GM23248 (cell line): ENCODE measurements at regions not wholly inside any gene's neighbourhood (a gene's known extent, or its start where the extent isn't known, plus 50 kb on each side); places are given as distances from the start of the nearest gene placed in this dataset.

Experiments
- DNase-seq: peaks from one replicate; pipeline ENCODE4 v3.0.0-alpha.2; 2015
- H2AFZ ChIP-seq: fragments of 200-600 bp; sonication (generic); 2 replicates; pipeline ENCODE4 v1.6.1; 2016; ENCODE audit warnings: antibody characterized with exemption
- H3F3A ChIP-seq: fragments of 200-600 bp; sonication (generic); 2 replicates; pipeline ENCODE4 v1.6.1; 2016; ENCODE audit warnings: mild to moderate bottlenecking, antibody characterized with exemption, mixed run types; ENCODE audit not compliant: insufficient read depth
- H3K27ac ChIP-seq: fragments of 200-600 bp; sonication (generic); 2 replicates; pipeline ENCODE4 v1.5.1; 2016; ENCODE audit warnings: mild to moderate bottlenecking
- H3K27me3 ChIP-seq: fragments of 200-600 bp; sonication (generic); replicated peaks from 2 replicates; pipeline ENCODE4 v1.6.1; 2016; ENCODE audit warnings: mild to moderate bottlenecking; ENCODE audit not compliant: insufficient read depth
- H3K36me3 ChIP-seq: fragments of 200-600 bp; sonication (generic); 2 replicates; pipeline ENCODE4 v1.6.1; 2016; ENCODE audit warnings: low read depth, mild to moderate bottlenecking
- H3K4me1 ChIP-seq: fragments of 200-600 bp; sonication (generic); 2 replicates; pipeline ENCODE4 v1.6.1; 2016; ENCODE audit warnings: mild to moderate bottlenecking; ENCODE audit not compliant: insufficient read depth
- H3K4me2 ChIP-seq: fragments of 200-600 bp; sonication (generic); one replicate; pipeline ENCODE4 v1.6.1; 2016; ENCODE audit warnings: mild to moderate bottlenecking; ENCODE audit not compliant: unreplicated experiment
- H3K4me3 ChIP-seq: fragments of 200-600 bp; sonication (generic); 2 replicates; pipeline ENCODE4 v1.5.1; 2016; ENCODE audit warnings: mild to moderate bottlenecking
- H3K79me2 ChIP-seq: fragments of 200-600 bp; sonication (generic); 2 replicates; pipeline ENCODE4 v1.6.1; 2016; ENCODE audit warnings: mild to moderate bottlenecking; ENCODE audit not compliant: insufficient read depth
- H3K9ac ChIP-seq: fragments of 200-600 bp; sonication (generic); 2 replicates; pipeline ENCODE4 v1.6.1; 2016; ENCODE audit warnings: mild to moderate bottlenecking
- H3K9me2 ChIP-seq: fragments of 200-600 bp; sonication (generic); 2 replicates; pipeline ENCODE4 v1.6.1; 2016; ENCODE audit warnings: mixed run types, mild to moderate bottlenecking, moderate library complexity; ENCODE audit not compliant: insufficient read depth
- H3K9me3 ChIP-seq: fragments of 200-600 bp; sonication (generic); one replicate; pipeline ENCODE4 v1.6.1; 2017; ENCODE audit warnings: low read depth
- H4K20me1 ChIP-seq: fragments of 200-600 bp; sonication (generic); 2 replicates; pipeline ENCODE4 v1.6.0; 2016; ENCODE audit not compliant: insufficient read depth
- EZH2 ChIP-seq: fragments of 200-600 bp; sonication (generic); IDR thresholded peaks from 2 replicates; pipeline ENCODE4 v1.6.1; 2018; ENCODE audit warnings: antibody characterized with exemption, mild to moderate bottlenecking; ENCODE audit not compliant: insufficient read depth, poor library complexity, severe bottlenecking
- EZH2phosphoT487 ChIP-seq: fragments of 200-600 bp; sonication (generic); IDR thresholded peaks from 2 replicates; pipeline ENCODE4 v1.6.1; 2018; ENCODE audit warnings: antibody characterized with exemption, moderate library complexity, mild to moderate bottlenecking, low read depth; ENCODE audit not compliant: insufficient read depth
- WGBS, 2 experiments: methylation state at CpG; one replicate each; pipeline ENCODE4 v1.1.6; 2015 to 2017; ENCODE audit warnings: low lambda C conversion rate in 2 of 2, low coverage in 1 of 2; ENCODE audit errors: missing lambda C conversion rate in 2 of 2; 5-methylcytosine and 5-hydroxymethylcytosine counted together
- in situ Hi-C: fragments of 300-500 bp; cut with MboI; formaldehyde crosslinking; loops from 2 replicates; pipeline ENCODE4 v1.15.0; 2020

- Histone ChIP-seq H3K4me3 (no peak overlapping the region), H3K4me1 (no peaks in the 10 kb centered on the region), H3K4me2 (no peak overlapping the region), H3K9me2 (no peaks in the 10 kb centered on the region), H3K79me2 (no peaks in the 10 kb centered on the region), H3F3A (no peaks in the 10 kb centered on the region), H3K9me3 (no peaks in the 10 kb centered on the region), H4K20me1 (no peaks in the 10 kb centered on the region), H3K9ac (no peak overlapping the region), H3K27me3 (no peaks in the 10 kb centered on the region; the same call in none of the 2 replicates), H2AFZ (no peak overlapping the region), H3K27ac (no peak overlapping the region), H3K36me3 (no peaks in the 10 kb centered on the region)
- no peak for DNase-seq
- TF ChIP-seq EZH2, result no peak
- no peak for TF ChIP-seq EZH2phosphoT487
- 52 to 55% methylated on average over 6 of the region's 6 CpGs for WGBS, 2 experiments
- in situ Hi-C loops, result no loop called here
Measured at GRCh38 chr9:20250791-20251190, 371.5 kb downstream of the MLLT3 start.

GRCh38 chr9:20244271-20244670 is 378.0 kb downstream of the MLLT3 start:
- TF ChIP-seq EZH2phosphoT487, result no peak
- TF ChIP-seq EZH2, result no peak
- H3K27ac ChIP-seq, result no peak overlapping the region
- no peaks in the 10 kb centered on the region for H3K4me1 ChIP-seq
- 78 to 81% methylated on average over 6 of the region's 6 CpGs for WGBS, 2 experiments
- no peak overlapping the region for H2AFZ ChIP-seq
- H4K20me1 ChIP-seq, result no peaks in the 10 kb centered on the region
- H3K9ac ChIP-seq, result no peak overlapping the region
- no peaks in the 10 kb centered on the region for H3F3A ChIP-seq
- no peaks in the 10 kb centered on the region for H3K36me3 ChIP-seq
- peaks cover 33% of the 10 kb centered on the region for H3K27me3 ChIP-seq
- no peak for DNase-seq
- no peaks in the 10 kb centered on the region for H3K9me3 ChIP-seq
- in situ Hi-C loops, result no loop called here
- H3K4me3 ChIP-seq, result no peak overlapping the region
- no peaks in the 10 kb centered on the region for H3K79me2 ChIP-seq
- H3K9me2 ChIP-seq, result no peaks in the 10 kb centered on the region
- no peak overlapping the region for H3K4me2 ChIP-seq

- Histone ChIP-seq H3K9me3 (no peaks in the 10 kb centered on the region), H3K4me2 (no peak overlapping the region), H3K36me3 (no peaks in the 10 kb centered on the region), H3K27ac (no peak overlapping the region), H2AFZ (no peak overlapping the region), H3K9me2 (no peaks in the 10 kb centered on the region), H3F3A (no peaks in the 10 kb centered on the region), H3K79me2 (no peaks in the 10 kb centered on the region), H3K4me3 (no peak overlapping the region), H4K20me1 (no peaks in the 10 kb centered on the region), H3K9ac (no peak overlapping the region), H3K4me1 (no peaks in the 10 kb centered on the region), H3K27me3 (peaks cover 33% of the 10 kb centered on the region)
- DNase-seq, result no peak
- TF ChIP-seq EZH2phosphoT487 (no peak), EZH2 (no peak)
- in situ Hi-C loops, result no loop called here
- WGBS, 2 experiments, result 45 to 56% methylated on average over 4 to 6 of the region's 6 CpGs
Measured at GRCh38 chr9:20243841-20244240, 378.5 kb downstream of the MLLT3 start.

- TF ChIP-seq EZH2phosphoT487 (no peak), EZH2 (no peak)
- H3F3A ChIP-seq, result no peaks in the 10 kb centered on the region
- no peaks in the 10 kb centered on the region for H3K9me3 ChIP-seq
- H3K9me2 ChIP-seq, result no peaks in the 10 kb centered on the region
- no peaks in the 10 kb centered on the region for H3K79me2 ChIP-seq
- no peak overlapping the region for H2AFZ ChIP-seq
- in situ Hi-C loops, result no loop called here
- no peak overlapping the region for H3K4me2 ChIP-seq
- no peaks in the 10 kb centered on the region for H4K20me1 ChIP-seq
- no peaks in the 10 kb centered on the region for H3K4me1 ChIP-seq
- H3K27me3 ChIP-seq, result peaks cover 33% of the 10 kb centered on the region
- H3K4me3 ChIP-seq, result no peak overlapping the region
- no peak for DNase-seq
- 5% methylated on average over 10 of the region's 10 CpGs for WGBS, 2 experiments
- H3K27ac ChIP-seq, result no peak overlapping the region
- H3K9ac ChIP-seq, result no peak overlapping the region
- H3K36me3 ChIP-seq, result no peaks in the 10 kb centered on the region
Measured at GRCh38 chr9:20242510-20243189, 379.6 kb downstream of the MLLT3 start.

- no peak for DNase-seq
- Histone ChIP-seq H3K9ac (no peak overlapping the region), H3K9me2 (no peaks in the 10 kb centered on the region), H3K4me3 (no peak overlapping the region), H3K79me2 (no peaks in the 10 kb centered on the region), H3K36me3 (no peaks in the 10 kb centered on the region), H4K20me1 (no peaks in the 10 kb centered on the region), H3K27me3 (peaks cover 33% of the 10 kb centered on the region), H3F3A (no peaks in the 10 kb centered on the region), H2AFZ (no peak overlapping the region), H3K27ac (no peak overlapping the region), H3K4me1 (no peaks in the 10 kb centered on the region), H3K4me2 (no peak overlapping the region), H3K9me3 (no peaks in the 10 kb centered on the region)
- in situ Hi-C loops, result no loop called here
- 37 to 42% methylated on average over 2 of the region's 2 CpGs for WGBS, 2 experiments
- no peak for TF ChIP-seq EZH2phosphoT487
- TF ChIP-seq EZH2, result no peak
Measured at GRCh38 chr9:20240498-20240897, 381.8 kb downstream of the MLLT3 start.
